ENCODE measurements at regions not wholly inside any gene's neighbourhood (a gene's known extent, or its start where the extent isn't known, plus 50 kb on each side); places are given as distances from the start of the nearest gene placed in this dataset.

DNA sequence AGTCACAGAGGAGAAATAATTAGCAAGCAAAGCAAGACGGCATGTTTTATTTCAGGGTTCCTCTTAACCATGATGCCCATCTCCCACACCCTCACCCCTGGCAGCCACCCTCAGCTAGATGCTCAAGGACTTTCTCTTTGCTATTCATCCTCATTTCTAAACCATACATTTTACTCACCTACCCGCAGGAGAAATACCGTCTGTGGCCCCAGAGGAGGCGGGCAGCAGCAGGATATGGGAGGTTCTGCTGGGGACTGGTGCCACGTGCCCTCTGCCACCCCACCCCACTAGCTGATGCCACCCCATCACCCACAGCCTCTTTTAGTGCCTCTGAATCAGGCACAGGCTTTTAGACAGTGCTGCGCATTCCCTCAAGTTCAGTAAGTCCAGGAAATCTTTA is 168.7 kb upstream of the ITGB1 start:
- no peak for DNase-seq

DNA sequence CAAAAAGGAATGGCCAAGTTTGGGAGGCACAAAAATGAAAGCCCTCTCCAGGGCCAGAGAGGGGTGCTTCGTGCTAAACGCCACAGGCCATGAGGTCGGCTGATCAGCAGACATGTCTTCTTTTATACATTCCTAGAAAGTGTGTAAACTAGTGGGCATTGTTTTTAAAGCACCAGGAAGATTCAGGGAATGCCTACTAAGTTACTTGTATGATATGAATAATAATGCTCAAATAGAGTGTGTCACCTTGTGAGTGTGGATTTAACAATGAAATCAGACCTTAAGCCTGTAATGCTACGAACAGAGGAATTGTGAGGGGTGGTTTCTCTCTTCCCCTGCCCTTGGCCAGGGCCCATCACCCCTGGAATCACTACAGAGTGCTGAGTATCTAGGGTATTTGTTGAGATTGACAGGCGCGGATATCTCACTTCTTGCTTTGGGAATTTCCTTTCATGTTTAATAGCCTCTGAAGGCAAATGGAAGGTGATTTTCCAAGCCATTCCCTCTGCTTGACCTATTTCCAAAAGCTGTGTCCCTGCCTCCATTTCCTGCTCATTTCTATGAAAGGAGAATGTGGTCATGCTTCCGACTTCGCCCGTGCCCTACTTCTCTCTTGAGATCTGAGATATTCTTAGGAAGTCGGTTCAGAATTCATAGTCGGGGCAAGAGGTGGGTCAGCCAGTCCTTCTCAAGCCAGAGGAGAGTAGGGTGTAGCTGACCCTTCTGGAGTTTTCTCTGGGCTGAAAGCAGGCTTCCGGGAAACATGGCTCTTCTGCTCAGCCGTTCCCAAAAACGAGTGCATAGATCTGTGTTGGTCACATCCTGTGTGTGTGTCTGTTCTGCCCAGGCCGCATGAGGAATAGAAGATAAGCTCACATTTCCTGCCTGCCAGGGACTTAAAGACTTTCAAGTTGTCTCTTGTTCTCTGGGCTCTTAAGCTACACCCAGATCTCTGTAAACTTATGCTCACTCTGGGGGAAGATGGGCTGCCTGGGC is 167.8 kb upstream of the ITGB1 start:
- no peak for DNase-seq

DNA sequence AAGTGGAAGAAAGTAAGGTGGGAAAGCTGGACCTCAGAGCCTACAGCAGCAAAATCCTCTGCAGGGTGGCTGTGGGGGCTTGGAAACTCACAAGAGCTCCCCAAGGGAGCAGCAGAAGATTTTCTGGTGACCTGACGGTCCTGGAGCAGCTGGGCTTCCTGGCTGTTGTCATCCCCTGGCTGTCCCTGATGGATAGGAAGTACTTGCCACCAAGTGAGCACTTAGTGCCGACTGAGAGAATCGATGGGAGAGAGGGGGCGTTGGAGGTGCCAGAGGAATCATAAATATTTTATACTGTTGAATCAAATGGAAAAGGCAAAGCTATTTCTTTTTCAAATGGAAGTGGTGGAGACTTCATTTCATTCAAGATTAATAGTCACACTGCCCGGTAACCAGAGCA is 167.1 kb upstream of the ITGB1 start:
- DNase-seq = no peak

- no peak for DNase-seq
Observed at GRCh38 chr10:33123680-33124079, 165.7 kb upstream of the ITGB1 start.

DNA sequence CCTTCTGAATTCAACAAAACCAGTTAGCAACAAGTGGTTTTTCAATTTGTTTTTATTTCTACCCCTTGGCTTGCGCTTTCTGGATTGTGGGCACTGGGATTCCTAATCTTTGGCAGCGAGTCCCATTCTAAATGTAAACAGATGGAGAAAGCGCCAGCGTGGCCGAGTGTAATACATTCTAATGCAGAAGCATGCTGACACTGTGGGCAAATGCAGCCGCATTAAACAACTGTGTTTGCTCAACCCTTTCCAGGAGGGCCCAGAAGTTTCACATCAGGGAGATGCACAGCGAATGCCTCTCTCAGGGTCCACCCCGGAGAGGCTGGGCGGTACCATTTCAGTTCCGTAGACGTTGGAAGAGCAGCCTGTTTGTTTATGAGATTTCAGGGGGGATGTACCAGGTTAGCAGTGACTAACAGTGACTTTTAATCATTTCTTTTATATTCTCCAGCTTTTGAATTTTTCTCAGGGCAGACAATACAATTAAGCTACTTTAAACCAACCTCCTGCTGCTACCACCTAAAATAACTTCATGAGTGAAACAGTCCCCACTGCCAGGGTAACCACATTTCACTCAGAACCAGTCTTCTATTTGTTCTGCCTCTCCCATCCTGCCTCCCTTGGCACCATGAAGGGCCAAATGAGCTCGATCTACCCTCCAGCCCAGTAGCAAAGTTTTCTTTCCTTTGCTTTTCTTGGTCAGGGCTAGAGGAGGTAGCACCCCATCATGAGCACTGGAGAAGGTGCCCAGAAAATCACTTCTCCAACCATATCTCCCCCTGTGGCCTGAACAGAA is 164.2 kb upstream of the ITGB1 start:
- DNase-seq = no peak

GRCh38 chr10:33120700-33121099 is 162.7 kb upstream of the ITGB1 start:
- no peak for DNase-seq

GRCh38 chr10:33120275-33120674 is 162.2 kb upstream of the ITGB1 start:
- no peak for DNase-seq

DNA sequence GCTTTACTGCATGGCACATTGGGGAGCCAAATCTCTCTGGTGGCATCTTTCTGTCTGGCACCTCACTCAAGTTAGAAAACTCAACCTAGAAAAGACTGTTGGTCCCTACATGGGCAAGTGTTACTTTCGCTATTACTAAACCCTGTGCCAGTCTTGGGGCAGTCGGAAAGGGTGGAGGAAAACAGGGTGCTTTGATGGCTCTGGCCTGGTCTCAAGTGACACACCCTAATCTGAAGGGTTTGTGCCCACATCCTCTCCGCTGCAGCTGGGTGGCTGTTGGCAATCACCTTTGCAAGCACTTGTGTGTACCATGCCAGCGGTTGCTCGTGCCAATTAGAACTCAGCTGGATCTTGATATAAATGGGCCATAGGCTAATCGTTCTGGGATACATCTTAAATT is 159.8 kb upstream of the ITGB1 start:
- no peak for DNase-seq

DNA sequence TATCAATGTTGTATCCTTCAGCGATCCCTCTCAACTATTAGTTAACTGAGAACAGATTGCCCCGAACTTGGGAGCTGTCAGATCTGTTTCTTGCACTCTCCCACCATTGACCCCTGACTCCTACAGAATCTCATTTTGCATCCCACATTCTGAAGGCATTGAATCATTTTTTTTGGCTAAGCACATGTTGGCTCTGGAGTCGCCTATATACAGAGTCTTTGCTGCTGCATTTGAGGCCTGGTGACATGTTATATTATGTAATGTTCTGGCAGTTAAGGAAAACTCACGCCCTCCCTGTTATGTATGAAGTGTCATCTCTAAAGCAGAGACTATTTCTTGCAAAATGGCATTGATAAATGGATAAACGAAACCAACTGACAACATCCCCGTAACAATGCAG is 159.2 kb upstream of the ITGB1 start:
- peak; percentile 8 for DNase-seq

DNA sequence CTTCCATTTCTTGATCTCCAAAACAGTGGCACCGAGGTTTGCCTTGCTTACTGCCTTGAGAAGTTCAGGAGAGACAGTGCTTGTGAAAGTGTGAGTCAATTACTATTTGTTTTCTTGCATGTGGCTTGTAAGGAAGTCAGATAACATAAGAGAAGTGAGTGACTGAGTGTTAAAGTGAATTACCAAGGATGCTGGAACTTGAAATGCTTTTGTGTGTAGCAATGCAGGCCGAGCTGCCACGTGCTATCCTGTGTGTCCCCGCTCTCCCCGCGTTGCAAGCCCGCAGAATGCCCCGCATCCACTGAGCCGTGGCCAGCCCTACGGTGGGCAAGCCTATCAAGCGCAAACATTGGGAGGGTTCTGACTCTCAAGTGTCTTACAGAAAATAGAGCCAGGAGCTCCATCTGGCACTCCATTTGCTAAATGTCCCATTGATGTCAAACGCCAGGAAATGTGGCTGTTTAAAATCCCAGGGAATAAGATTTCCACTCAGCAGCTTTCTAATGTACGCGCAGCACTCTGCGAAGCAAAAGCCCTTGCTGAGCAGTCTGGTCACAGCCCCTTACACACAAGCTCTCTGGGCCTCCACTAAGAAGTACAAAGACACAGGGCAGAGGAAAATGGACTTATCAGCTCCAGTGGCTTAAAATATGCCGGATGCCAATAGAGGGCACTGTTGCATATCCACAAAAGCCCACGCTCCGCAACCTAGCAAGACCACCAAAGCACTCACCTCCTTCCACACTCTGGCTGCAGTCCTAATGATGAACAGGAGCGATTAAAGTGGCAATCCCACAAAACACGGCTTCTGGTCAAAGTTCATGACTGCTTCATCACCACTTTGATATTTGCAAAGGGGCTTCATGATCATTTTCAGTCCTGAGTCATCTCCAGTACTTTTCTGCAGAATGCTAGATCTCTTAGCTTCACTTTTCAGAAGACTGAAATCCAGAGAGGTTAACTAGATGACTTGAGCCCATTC is 158.0 kb upstream of the ITGB1 start:
- DNase-seq = peak; percentile 27

DNA sequence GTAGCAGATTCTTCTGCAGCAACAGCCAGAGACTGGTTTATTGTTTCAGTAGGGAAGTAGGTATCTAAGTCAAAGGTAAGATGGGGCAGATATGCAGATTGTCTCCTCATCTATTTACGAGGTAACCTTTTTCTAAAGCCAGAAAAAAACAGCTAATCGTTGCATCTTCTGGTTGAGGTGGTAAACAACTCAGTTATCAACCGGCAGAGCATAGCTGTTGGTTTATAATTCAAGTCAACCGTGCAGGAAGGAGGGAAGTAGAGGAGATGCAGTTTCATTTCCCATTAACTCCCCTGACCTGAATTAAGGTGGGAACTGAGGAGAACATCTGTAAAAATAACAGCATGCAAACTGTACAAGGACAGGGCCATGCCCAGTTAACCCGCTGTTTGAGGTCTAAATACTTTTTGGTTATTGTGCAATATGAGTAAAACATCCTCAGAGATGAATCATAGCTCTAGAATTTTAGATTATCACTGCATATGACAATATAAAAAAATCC is 156.5 kb upstream of the ITGB1 start:
- peak; percentile 22 for DNase-seq

- no peak for DNase-seq
Observed at GRCh38 chr10:33113466-33113865, 155.4 kb upstream of the ITGB1 start.

DNA sequence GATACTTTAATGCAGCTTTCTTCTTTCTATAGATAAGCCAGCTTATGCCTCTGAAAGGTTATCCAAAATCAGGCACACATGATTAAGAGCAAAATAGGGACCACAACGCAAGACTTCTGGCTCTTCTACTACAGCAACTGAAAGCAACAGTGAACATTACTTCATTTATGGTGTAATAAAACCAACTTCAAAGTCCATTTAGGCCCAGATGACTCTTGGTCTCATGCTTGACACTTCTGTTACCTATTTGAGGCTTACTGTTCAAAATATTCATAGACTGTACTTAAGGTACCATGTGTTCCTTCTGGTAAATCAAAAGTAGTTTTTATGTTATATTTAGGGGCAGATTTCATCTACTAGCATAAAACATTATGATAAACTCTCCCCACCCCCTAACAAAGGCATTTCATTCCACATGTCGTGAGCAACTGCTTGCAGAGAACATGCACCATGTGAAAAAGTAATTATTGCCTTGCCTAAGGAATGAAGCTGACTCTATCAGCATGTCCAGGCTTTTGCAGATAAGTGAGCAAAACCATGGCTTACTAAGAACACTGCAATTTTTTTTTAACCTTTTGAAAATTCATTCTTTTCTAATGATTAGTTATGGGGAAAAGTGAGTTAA is 154.9 kb upstream of the ITGB1 start:
- peak; percentile 26 for DNase-seq

DNA sequence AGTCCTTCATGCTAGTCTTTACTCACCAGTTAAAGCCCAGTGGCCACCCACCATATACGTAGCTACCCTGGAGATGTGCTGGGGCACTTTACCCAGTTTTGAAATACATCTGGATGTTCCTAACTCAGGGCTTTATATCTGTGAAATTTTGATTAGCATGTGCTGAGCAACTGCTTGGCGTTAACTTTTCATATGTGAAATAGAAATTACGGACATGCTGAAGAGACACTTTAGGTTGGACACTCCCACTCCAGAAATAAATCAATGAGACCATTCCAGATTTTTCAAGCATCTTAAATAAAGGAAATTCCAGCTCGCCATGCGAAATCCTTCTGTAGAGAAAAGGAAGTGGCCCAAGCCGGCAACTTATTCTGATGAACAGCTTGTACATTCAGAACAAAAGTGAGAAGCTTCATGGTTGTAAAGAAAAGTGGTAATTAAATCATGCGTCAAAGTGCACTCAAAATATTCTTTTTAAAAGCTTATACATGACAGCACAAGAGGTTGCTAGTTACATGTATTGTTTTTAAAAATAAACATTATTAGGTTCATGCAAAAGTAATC is 153.5 kb upstream of the ITGB1 start:
- no peak for DNase-seq

GRCh38 chr10:33109788-33110469 is 151.9 kb upstream of the ITGB1 start:
- no peak for DNase-seq

DNA sequence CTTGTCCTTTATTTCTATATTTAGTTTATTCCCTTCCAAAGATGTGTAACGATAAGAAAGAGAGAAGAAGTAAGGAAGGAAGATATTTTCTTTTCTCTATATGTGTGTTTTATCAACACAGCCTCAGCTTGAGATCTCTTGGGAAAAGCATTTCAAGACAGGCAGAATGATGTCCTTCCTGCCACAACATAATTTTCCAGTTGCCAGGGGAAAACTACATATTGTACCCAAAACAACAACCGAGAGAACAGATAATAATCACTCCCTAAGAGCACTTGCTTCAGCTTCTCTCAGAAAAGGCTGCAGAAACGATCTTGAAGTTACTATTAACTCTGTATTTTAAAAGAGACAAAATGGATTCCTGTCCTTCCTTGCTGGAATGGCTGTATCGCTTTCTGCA is 151.4 kb upstream of the ITGB1 start:
- DNase-seq = no peak

GRCh38 chr10:33107953-33108352 is 149.9 kb upstream of the ITGB1 start:
- no peak for DNase-seq

DNA sequence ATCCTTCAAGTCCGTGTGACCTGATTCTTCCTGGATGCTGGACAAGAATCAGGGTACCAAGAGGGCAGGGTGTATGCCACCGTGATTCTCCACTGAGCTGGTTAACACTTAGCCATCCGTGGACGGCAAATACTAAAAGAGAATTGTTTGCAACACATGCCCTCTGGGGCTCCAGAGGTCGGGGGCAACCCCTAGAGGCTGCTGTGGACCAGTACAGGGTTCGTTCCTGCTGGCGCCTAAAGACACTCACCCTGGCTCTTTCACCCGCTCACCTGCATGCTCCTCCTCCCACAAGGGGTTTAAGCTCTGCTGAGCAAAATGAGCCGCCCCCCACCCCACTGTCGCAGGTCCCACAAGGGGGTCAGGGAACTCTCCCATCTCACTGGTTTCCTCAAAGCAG is 148.7 kb upstream of the ITGB1 start:
- DNase-seq = no peak

GRCh38 chr10:33103863-33104379 is 145.9 kb upstream of the ITGB1 start:
- DNase-seq = no peak

GRCh38 chr10:33102071-33102470 is 144.0 kb upstream of the ITGB1 start:
- no peak for DNase-seq

DNA sequence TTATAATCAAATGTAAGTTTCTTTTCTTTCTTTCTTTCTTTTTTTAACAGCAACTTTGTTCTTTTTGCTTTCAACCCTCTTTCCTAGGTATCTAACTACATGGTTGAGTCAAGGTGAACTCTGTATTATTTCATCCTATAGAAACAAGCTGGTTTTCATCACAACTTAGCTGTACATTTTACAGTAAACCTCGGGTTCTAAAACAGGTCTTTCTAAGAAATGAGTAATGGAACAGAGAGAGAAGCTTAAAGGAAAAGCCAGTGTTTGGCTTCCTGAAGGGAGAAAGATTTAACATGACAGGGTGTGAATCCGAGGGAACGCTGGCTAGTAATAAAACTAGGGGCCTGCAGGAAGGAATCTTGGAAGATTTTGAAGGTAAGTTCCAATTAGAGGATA is 143.4 kb upstream of the ITGB1 start:
- no peak for DNase-seq
